ENCODE measurements at regions not wholly inside any gene's neighbourhood (a gene's known extent, or its start where the extent isn't known, plus 50 kb on each side); places are given as distances from the start of the nearest gene placed in this dataset.

GRCh38 chr18:40608226-40608625 lies 1346.8 kb upstream of the PIK3C3 start:
- ChIA-PET POLR2A (no interaction called here), CTCF (ENCODE audit: unreplicated experiment) (no interaction called here)
- no peak overlapping the region for H2AFZ ChIP-seq (ENCODE audit: low read length)
- H3K4me3 ChIP-seq (ENCODE audit: low read depth, low read length, poor library complexity, severe bottlenecking) = no peak overlapping the region
- no peaks in the 10 kb centered on the region for H3K9me2 ChIP-seq (ENCODE audit: insufficient read depth, low read length)
- H4K20me1 ChIP-seq (ENCODE audit: insufficient read depth, low read length) = no peaks in the 10 kb centered on the region
- intact Hi-C loops (cut with micrococcal nuclease; ENCODE audit: unreplicated experiment) = no loop called here
- H3K36me3 ChIP-seq (ENCODE audit: insufficient read depth, low read length) = no peaks in the 10 kb centered on the region
- TF ChIP-seq EZH2phosphoT487 (IDR thresholded peaks at IDR 0.05; ENCODE audit: borderline replicate concordance, low read depth, low read length) = no peak
- no peak for TF ChIP-seq CTCF (conservative IDR thresholded peaks at IDR 0.05; ENCODE audit: low read length)
- no peak overlapping the region for H3K4me2 ChIP-seq (ENCODE audit: low read length)
- H3K4me1 ChIP-seq (ENCODE audit: insufficient read depth, low read length, poor library complexity, severe bottlenecking) = no peaks in the 10 kb centered on the region
- DNase-seq (ENCODE audit: low spot score) = no peak
- H3K79me2 ChIP-seq (ENCODE audit: insufficient read depth, low read depth, low read length) = no peaks in the 10 kb centered on the region
- H3K27ac ChIP-seq (ENCODE audit: low read depth, low read length, poor library complexity, severe bottlenecking) = no peak overlapping the region
- BruUV-seq (replicated peaks) = no TSS peak
- no peaks in the 10 kb centered on the region for H3K9me3 ChIP-seq (ENCODE audit: low read length)

GRCh38 chr18:40607542-40608148 lies 1347.4 kb upstream of the PIK3C3 start:
- no peak for TF ChIP-seq CTCF (conservative IDR thresholded peaks at IDR 0.05; ENCODE audit: low read length)
- no peak for TF ChIP-seq EZH2phosphoT487 (IDR thresholded peaks at IDR 0.05; ENCODE audit: borderline replicate concordance, low read depth, low read length)
- ChIA-PET POLR2A (no interaction called here), CTCF (ENCODE audit: unreplicated experiment) (no interaction called here)
- Histone ChIP-seq H3K4me2 (ENCODE audit: low read length) (no peak overlapping the region), H3K9me2 (ENCODE audit: insufficient read depth, low read length) (no peaks in the 10 kb centered on the region), H3K79me2 (ENCODE audit: insufficient read depth, low read depth, low read length) (no peaks in the 10 kb centered on the region), H3K27ac (ENCODE audit: low read depth, low read length, poor library complexity, severe bottlenecking) (no peak overlapping the region), H2AFZ (ENCODE audit: low read length) (no peak overlapping the region), H3K4me1 (ENCODE audit: insufficient read depth, low read length, poor library complexity, severe bottlenecking) (no peaks in the 10 kb centered on the region), H3K4me3 (ENCODE audit: low read depth, low read length, poor library complexity, severe bottlenecking) (no peak overlapping the region), H4K20me1 (ENCODE audit: insufficient read depth, low read length) (no peaks in the 10 kb centered on the region), H3K9me3 (ENCODE audit: low read length) (no peaks in the 10 kb centered on the region), H3K36me3 (ENCODE audit: insufficient read depth, low read length) (no peaks in the 10 kb centered on the region)
- BruUV-seq (replicated peaks) = no TSS peak
- intact Hi-C loops (cut with micrococcal nuclease; ENCODE audit: unreplicated experiment) = no loop called here
- DNase-seq (ENCODE audit: low spot score) = no peak

- intact Hi-C loops (cut with micrococcal nuclease; ENCODE audit: unreplicated experiment) = no loop called here
These were observed 1348.0 kb upstream of the PIK3C3 start for GRCh38 chr18:40606996-40607395.

More at GRCh38 chr18:40606996-40607395, 1348.0 kb upstream of the PIK3C3 start:
- Histone ChIP-seq H3K36me3 (ENCODE audit: insufficient read depth, low read length) (no peaks in the 10 kb centered on the region), H3K79me2 (ENCODE audit: insufficient read depth, low read depth, low read length) (no peaks in the 10 kb centered on the region), H3K9me2 (ENCODE audit: insufficient read depth, low read length) (no peaks in the 10 kb centered on the region), H3K4me3 (ENCODE audit: low read depth, low read length, poor library complexity, severe bottlenecking) (no peak overlapping the region), H3K4me1 (ENCODE audit: insufficient read depth, low read length, poor library complexity, severe bottlenecking) (no peaks in the 10 kb centered on the region), H4K20me1 (ENCODE audit: insufficient read depth, low read length) (no peaks in the 10 kb centered on the region), H3K27ac (ENCODE audit: low read depth, low read length, poor library complexity, severe bottlenecking) (no peak overlapping the region), H2AFZ (ENCODE audit: low read length) (no peak overlapping the region), H3K9me3 (ENCODE audit: low read length) (no peaks in the 10 kb centered on the region), H3K4me2 (ENCODE audit: low read length) (no peak overlapping the region)
- POLR2A ChIA-PET = no interaction called here
- BruUV-seq (replicated peaks) = no TSS peak
- CTCF ChIA-PET (ENCODE audit: unreplicated experiment) = no interaction called here
- DNase-seq (ENCODE audit: low spot score) = no peak
- TF ChIP-seq EZH2phosphoT487 (IDR thresholded peaks at IDR 0.05; ENCODE audit: borderline replicate concordance, low read depth, low read length) (no peak), CTCF (conservative IDR thresholded peaks at IDR 0.05; ENCODE audit: low read length) (no peak)
